ENCODE measurements at regions not wholly inside any gene's neighbourhood (a gene's known extent, or its start where the extent isn't known, plus 50 kb on each side); places are given as distances from the start of the nearest gene placed in this dataset.
A peak's percentile ranks its signal among the peaks of the same experiment; 100 is the strongest.
"Not testable (repeated sequence)": the region's sequence is repeated elsewhere in the genome, so short reads cannot be mapped to it uniquely, and the experiment has no call there.

GRCh38 chr1:191729742-191730141, 428.5 kb upstream of the RGS18 start:
- no peak for DNase-seq (ENCODE audit: low spot score)
- in situ Hi-C loops (cut with MboI; ENCODE audit: low sequenced_read_pairs, unreplicated experiment) = no loop called here
- no peak for TF ChIP-seq CTCF (IDR thresholded peaks at IDR 0.05; ENCODE audit: borderline replicate concordance, control extremely low read depth, extremely low read depth, insufficient read depth, missing control alignments)

- DNase-seq (ENCODE audit: low spot score); in situ Hi-C loops (cut with MboI; ENCODE audit: low sequenced_read_pairs, unreplicated experiment): not testable (repeated sequence)
Measured at GRCh38 chr1:191731608-191732302, 426.5 kb upstream of the RGS18 start.

- no peak for TF ChIP-seq CTCF (IDR thresholded peaks at IDR 0.05; ENCODE audit: borderline replicate concordance, control extremely low read depth, extremely low read depth, insufficient read depth, missing control alignments)
- DNase-seq (ENCODE audit: low spot score) = no peak
- in situ Hi-C loops (cut with MboI; ENCODE audit: low sequenced_read_pairs, unreplicated experiment) = no loop called here
Measured at GRCh38 chr1:191734321-191734720, 423.9 kb upstream of the RGS18 start.

- DNase-seq (ENCODE audit: low spot score) = no peak
- no peak for TF ChIP-seq CTCF (IDR thresholded peaks at IDR 0.05; ENCODE audit: borderline replicate concordance, control extremely low read depth, extremely low read depth, insufficient read depth, missing control alignments)
- in situ Hi-C loops (cut with MboI; ENCODE audit: low sequenced_read_pairs, unreplicated experiment) = no loop called here
Measured at GRCh38 chr1:191739544-191739943, 418.7 kb upstream of the RGS18 start.

GRCh38 chr1:191752342-191752741, 405.9 kb upstream of the RGS18 start:
- DNase-seq (ENCODE audit: low spot score) = no peak
- peak; percentile 7 for TF ChIP-seq CTCF (IDR thresholded peaks at IDR 0.05; ENCODE audit: borderline replicate concordance, control extremely low read depth, extremely low read depth, insufficient read depth, missing control alignments)
- in situ Hi-C loops (cut with MboI; ENCODE audit: low sequenced_read_pairs, unreplicated experiment) = no loop called here

- in situ Hi-C loops (cut with MboI; ENCODE audit: low sequenced_read_pairs, unreplicated experiment) = no loop called here
- DNase-seq (ENCODE audit: low spot score) = no peak
- no peak for TF ChIP-seq CTCF (IDR thresholded peaks at IDR 0.05; ENCODE audit: borderline replicate concordance, control extremely low read depth, extremely low read depth, insufficient read depth, missing control alignments)
Measured at GRCh38 chr1:191760016-191760415, 398.2 kb upstream of the RGS18 start.

GRCh38 chr1:191788551-191788950, 369.7 kb upstream of the RGS18 start:
- TF ChIP-seq CTCF (IDR thresholded peaks at IDR 0.05; ENCODE audit: borderline replicate concordance, control extremely low read depth, extremely low read depth, insufficient read depth, missing control alignments) = no peak
- in situ Hi-C loops (cut with MboI; ENCODE audit: low sequenced_read_pairs, unreplicated experiment) = no loop called here
- DNase-seq (ENCODE audit: low spot score) = no peak

Measured in GM13976 (cell line).